HEK293 (cell line): ENCODE measurements at regions not wholly inside any gene's neighbourhood (a gene's known extent, or its start where the extent isn't known, plus 50 kb on each side); places are given as distances from the start of the nearest gene placed in this dataset.

ENCODE experiments used
- CTCF ChIA-PET: fragments of 350-600 bp; formaldehyde crosslinking; extraction: SDS; loops from one replicate; lab custom pipeline; 2021; ENCODE audit warnings: antibody characterized with exemption; lab: Yijun Ruan, JAX
- POLR2A ChIA-PET: fragments of 300-600 bp; formaldehyde crosslinking; extraction: SDS; loops from one replicate; lab custom pipeline; 2020; ENCODE audit warnings: antibody characterized with exemption, inconsistent platforms; lab: Yijun Ruan, JAX
- H3K27ac ChIP-seq: fragments of 200-500 bp; sonication (Bioruptor generic); 2 replicates; pipeline ENCODE4 v1.5.1; 2014; ENCODE audit warnings: low read depth, low read length, control low read depth, inconsistent platforms; ENCODE audit errors: extremely low read depth
- H3K36me3 ChIP-seq, 2 experiments: fragments of 200-500 bp in 1 of 2; sonication (Bioruptor generic) in 1 of 2; 1 replicate in 1 of 2; 2 replicates in 1 of 2; pipeline ENCODE4 v1.5.1; 2014 to 2017; ENCODE audit warnings: inconsistent platforms in 2 of 2, low read length in 2 of 2; ENCODE audit not compliant: control insufficient read depth in 2 of 2, insufficient read depth in 1 of 2
- H3K4me1 ChIP-seq: fragments of 200-500 bp; sonication (Bioruptor generic); 2 replicates; pipeline ENCODE4 v1.5.1; 2014; ENCODE audit warnings: mild to moderate bottlenecking, low read length, inconsistent platforms; ENCODE audit not compliant: control insufficient read depth, insufficient read depth
- H3K4me3 ChIP-seq: 2 replicates; pipeline ENCODE4 v1.5.1; 2011; ENCODE audit warnings: low read depth, mild to moderate bottlenecking, control low read depth, low read length, moderate library complexity
- H3K9me3 ChIP-seq: fragments of 200-500 bp; sonication (Bioruptor generic); 2 replicates; pipeline ENCODE4 v1.5.1; 2014; ENCODE audit warnings: low read depth, low read length, inconsistent platforms; ENCODE audit not compliant: control insufficient read depth, insufficient read depth
- KLF10 ChIP-seq: fragments of 450-650 bp; IDR thresholded peaks from 2 replicates; pipeline ENCODE4 v1.5.1; 2018; ENCODE audit warnings: missing biosample characterization, mild to moderate bottlenecking, missing genetic modification characterization
- MYNN ChIP-seq: fragments of 450-650 bp; formaldehyde crosslinking; IDR thresholded peaks from 2 replicates; pipeline ENCODE4 v1.5.1; 2016; ENCODE audit warnings: missing biosample characterization, missing genetic modification characterization, borderline replicate concordance
- OSR2 ChIP-seq: fragments of 450-650 bp; formaldehyde crosslinking; IDR thresholded peaks from 2 replicates; pipeline ENCODE4 v1.5.1; 2016; ENCODE audit warnings: missing biosample characterization, missing genetic modification characterization
- SALL2 ChIP-seq: fragments of 450-650 bp; formaldehyde crosslinking; IDR thresholded peaks from 2 replicates; pipeline ENCODE4 v1.5.0; 2017; ENCODE audit warnings: missing biosample characterization, mild to moderate bottlenecking, missing genetic modification characterization, borderline replicate concordance
- SETDB1 ChIP-seq: IDR thresholded peaks from one replicate; pipeline ENCODE4 v1.6.1; 2017; ENCODE audit warnings: mild to moderate bottlenecking, low read length, moderate library complexity, mixed read lengths; ENCODE audit not compliant: insufficient read length
- TRIM28 ChIP-seq: IDR thresholded peaks from 2 replicates; pipeline ENCODE4 v1.6.1; 2011; ENCODE audit warnings: low read length, control low read depth, borderline replicate concordance
- ZBTB20 ChIP-seq: fragments of 450-650 bp; formaldehyde crosslinking; IDR thresholded peaks from 2 replicates; pipeline ENCODE4 v1.5.1; 2016; ENCODE audit warnings: missing biosample characterization, missing genetic modification characterization
- ZFP41 ChIP-seq: fragments of 450-650 bp; formaldehyde crosslinking; IDR thresholded peaks from 2 replicates; pipeline ENCODE4 v1.5.1; 2016; ENCODE audit warnings: missing biosample characterization, missing genetic modification characterization, borderline replicate concordance
- ZNF169 ChIP-seq: fragments of 450-650 bp; formaldehyde crosslinking; IDR thresholded peaks from 2 replicates; pipeline ENCODE4 v1.5.1; 2016; ENCODE audit warnings: missing biosample characterization, missing genetic modification characterization
- ZNF239 ChIP-seq: fragments of 450-650 bp; formaldehyde crosslinking; IDR thresholded peaks from 2 replicates; pipeline ENCODE4 v1.5.1; 2016; ENCODE audit warnings: missing biosample characterization, missing genetic modification characterization
- ZNF394 ChIP-seq: fragments of 450-650 bp; formaldehyde crosslinking; IDR thresholded peaks from 2 replicates; pipeline ENCODE4 v1.5.1; 2016; ENCODE audit warnings: missing biosample characterization, missing genetic modification characterization, mild to moderate bottlenecking, moderate library complexity, borderline replicate concordance
- ZNF544 ChIP-seq: fragments of 450-650 bp; formaldehyde crosslinking; IDR thresholded peaks from 2 replicates; pipeline ENCODE4 v1.5.0; 2017; ENCODE audit warnings: missing biosample characterization, missing genetic modification characterization
- ZNF549 ChIP-seq: fragments of 450-650 bp; IDR thresholded peaks from 2 replicates; pipeline ENCODE4 v1.5.1; 2018; ENCODE audit warnings: missing biosample characterization, missing genetic modification characterization, mild to moderate bottlenecking, inconsistent platforms, moderate library complexity
- ZNF670 ChIP-seq: fragments of 450-650 bp; formaldehyde crosslinking; IDR thresholded peaks from 2 replicates; pipeline ENCODE4 v1.5.1; 2016; ENCODE audit warnings: missing biosample characterization, missing genetic modification characterization, low read depth
- ZSCAN16 ChIP-seq: fragments of 450-650 bp; formaldehyde crosslinking; IDR thresholded peaks from 2 replicates; pipeline ENCODE4 v1.5.1; 2016; ENCODE audit warnings: missing biosample characterization, missing genetic modification characterization
- TF ChIP-seq, protein P1 (sequence below): fragments of 450-650 bp; IDR thresholded peaks from 2 replicates; pipeline ENCODE4 v1.5.1; 2018; ENCODE audit warnings: missing biosample characterization, mild to moderate bottlenecking, missing genetic modification characterization
- TF ChIP-seq, protein P2 (sequence below): fragments of 450-650 bp; formaldehyde crosslinking; IDR thresholded peaks from 2 replicates; pipeline ENCODE4 v1.5.1; 2016; ENCODE audit warnings: missing biosample characterization, missing genetic modification characterization
- TF ChIP-seq, protein P3 (sequence below): fragments of 450-650 bp; formaldehyde crosslinking; IDR thresholded peaks from 2 replicates; pipeline ENCODE4 v1.5.1; 2016; ENCODE audit warnings: missing biosample characterization, missing genetic modification characterization, borderline replicate concordance
- TF ChIP-seq, protein P4 (sequence below): fragments of 450-650 bp; formaldehyde crosslinking; IDR thresholded peaks from 2 replicates; pipeline ENCODE4 v1.5.1; 2017; ENCODE audit warnings: missing biosample characterization, missing genetic modification characterization
- TF ChIP-seq, protein P5 (sequence below): fragments of 450-650 bp; formaldehyde crosslinking; IDR thresholded peaks from 2 replicates; pipeline ENCODE4 v1.5.1; 2016; ENCODE audit warnings: missing biosample characterization, missing genetic modification characterization

DNA sequence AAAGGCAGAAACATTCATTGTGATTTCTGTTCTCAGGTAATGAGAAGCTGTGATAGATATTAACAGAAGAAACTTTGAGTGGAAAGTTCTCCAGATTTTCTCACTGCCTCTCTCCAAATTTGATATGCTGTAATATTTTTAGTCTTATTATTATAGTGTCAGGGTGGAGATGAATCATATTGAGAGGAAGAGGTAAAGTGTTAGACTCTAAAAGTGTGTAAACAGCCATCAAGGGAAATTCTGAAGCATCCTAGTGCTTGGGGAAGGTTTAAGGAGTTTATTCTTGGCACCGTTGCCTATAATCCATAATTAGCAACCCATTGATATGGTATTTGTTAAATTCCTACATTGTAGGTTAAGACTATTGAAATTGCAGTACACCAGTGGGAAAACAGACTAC lies 104.7 kb upstream of the NABP1 start:
- Histone ChIP-seq H3K36me3 (no peaks in the 10 kb centered on the region), H3K4me1 (no peaks in the 10 kb centered on the region; the same call in 1 of the 2 replicates), H3K4me3 (no peak overlapping the region), H3K9me3 (no peaks in the 10 kb centered on the region), H3K27ac (no peak overlapping the region)
- no peak for TF ChIP-seq KLF10 (tag by site-specific recombination)
- no peak for TF ChIP-seq OSR2 (tag by site-specific recombination)
- TF ChIP-seq, protein P1, sequence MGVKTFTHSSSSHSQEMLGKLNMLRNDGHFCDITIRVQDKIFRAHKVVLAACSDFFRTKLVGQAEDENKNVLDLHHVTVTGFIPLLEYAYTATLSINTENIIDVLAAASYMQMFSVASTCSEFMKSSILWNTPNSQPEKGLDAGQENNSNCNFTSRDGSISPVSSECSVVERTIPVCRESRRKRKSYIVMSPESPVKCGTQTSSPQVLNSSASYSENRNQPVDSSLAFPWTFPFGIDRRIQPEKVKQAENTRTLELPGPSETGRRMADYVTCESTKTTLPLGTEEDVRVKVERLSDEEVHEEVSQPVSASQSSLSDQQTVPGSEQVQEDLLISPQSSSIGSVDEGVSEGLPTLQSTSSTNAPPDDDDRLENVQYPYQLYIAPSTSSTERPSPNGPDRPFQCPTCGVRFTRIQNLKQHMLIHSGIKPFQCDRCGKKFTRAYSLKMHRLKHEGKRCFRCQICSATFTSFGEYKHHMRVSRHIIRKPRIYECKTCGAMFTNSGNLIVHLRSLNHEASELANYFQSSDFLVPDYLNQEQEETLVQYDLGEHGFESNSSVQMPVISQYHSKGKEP: no peak
- no peak for TF ChIP-seq MYNN
- TF ChIP-seq, protein P2, sequence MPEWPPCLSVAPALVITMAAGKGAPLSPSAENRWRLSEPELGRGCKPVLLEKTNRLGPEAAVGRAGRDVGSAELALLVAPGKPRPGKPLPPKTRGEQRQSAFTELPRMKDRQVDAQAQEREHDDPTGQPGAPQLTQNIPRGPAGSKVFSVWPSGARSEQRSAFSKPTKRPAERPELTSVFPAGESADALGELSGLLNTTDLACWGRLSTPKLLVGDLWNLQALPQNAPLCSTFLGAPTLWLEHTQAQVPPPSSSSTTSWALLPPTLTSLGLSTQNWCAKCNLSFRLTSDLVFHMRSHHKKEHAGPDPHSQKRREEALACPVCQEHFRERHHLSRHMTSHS (tag by site-specific recombination): no peak
- TF ChIP-seq ZNF394 (tag by site-specific recombination): no peak
- TF ChIP-seq ZNF169 (tag by site-specific recombination): no peak
- TF ChIP-seq ZBTB20 (tag by site-specific recombination): no peak
- TF ChIP-seq SETDB1: no peak
- no peak for TF ChIP-seq ZNF549
- TF ChIP-seq, protein P3, sequence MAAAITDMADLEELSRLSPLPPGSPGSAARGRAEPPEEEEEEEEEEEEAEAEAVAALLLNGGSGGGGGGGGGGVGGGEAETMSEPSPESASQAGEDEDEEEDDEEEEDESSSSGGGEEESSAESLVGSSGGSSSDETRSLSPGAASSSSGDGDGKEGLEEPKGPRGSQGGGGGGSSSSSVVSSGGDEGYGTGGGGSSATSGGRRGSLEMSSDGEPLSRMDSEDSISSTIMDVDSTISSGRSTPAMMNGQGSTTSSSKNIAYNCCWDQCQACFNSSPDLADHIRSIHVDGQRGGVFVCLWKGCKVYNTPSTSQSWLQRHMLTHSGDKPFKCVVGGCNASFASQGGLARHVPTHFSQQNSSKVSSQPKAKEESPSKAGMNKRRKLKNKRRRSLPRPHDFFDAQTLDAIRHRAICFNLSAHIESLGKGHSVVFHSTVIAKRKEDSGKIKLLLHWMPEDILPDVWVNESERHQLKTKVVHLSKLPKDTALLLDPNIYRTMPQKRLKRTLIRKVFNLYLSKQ (tag by site-specific recombination): no peak
- TF ChIP-seq, protein P4, sequence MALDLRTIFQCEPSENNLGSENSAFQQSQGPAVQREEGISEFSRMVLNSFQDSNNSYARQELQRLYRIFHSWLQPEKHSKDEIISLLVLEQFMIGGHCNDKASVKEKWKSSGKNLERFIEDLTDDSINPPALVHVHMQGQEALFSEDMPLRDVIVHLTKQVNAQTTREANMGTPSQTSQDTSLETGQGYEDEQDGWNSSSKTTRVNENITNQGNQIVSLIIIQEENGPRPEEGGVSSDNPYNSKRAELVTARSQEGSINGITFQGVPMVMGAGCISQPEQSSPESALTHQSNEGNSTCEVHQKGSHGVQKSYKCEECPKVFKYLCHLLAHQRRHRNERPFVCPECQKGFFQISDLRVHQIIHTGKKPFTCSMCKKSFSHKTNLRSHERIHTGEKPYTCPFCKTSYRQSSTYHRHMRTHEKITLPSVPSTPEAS: no peak
- TF ChIP-seq ZFP41: no peak
- no peak for TF ChIP-seq ZSCAN16 (tag by site-specific recombination)
- TF ChIP-seq ZNF544 (tag by site-specific recombination): no peak
- TF ChIP-seq SALL2 (tag by site-specific recombination): no peak
- no peak for TF ChIP-seq TRIM28
- CTCF ChIA-PET: interaction anchor here (1.0 to 2.5 kb wide), 3 partner anchors 104 to 589 kb away, joined by 3 to 8 read pairs (median 5); partner anchors contain the start of gene NABP1
- POLR2A ChIA-PET: no interaction called here

DNA sequence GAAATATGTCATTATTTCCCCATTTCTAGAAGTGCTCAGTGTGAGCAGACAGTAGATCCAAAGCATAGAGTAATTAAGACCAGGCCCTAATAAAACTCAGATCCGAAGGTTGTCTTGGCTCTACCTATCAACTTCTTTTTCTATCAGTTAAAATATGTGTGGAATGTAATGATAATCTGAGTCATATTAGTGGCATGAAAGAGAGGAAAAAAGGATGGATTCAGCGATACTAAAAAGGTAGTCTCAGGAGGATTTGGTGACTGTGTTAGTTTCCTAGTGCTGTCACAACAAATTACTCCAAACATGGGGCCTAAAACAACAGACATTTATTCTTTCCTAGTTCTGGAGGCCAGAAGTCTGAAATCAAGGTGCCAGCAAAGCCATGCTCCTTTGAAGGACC lies 103.7 kb upstream of the NABP1 start:
- no peak overlapping the region for H3K27ac ChIP-seq
- TF ChIP-seq, protein P5, sequence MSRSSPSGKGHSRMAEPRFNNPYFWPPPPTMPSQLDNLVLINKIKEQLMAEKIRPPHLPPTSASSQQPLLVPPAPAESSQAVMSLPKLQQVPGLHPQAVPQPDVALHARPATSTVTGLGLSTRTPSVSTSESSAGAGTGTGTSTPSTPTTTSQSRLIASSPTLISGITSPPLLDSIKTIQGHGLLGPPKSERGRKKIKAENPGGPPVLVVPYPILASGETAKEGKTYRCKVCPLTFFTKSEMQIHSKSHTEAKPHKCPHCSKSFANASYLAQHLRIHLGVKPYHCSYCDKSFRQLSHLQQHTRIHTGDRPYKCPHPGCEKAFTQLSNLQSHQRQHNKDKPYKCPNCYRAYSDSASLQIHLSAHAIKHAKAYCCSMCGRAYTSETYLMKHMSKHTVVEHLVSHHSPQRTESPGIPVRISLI (tag by site-specific recombination): no peak
- TF ChIP-seq ZNF239 (tag by site-specific recombination) (no peak), ZNF670 (tag by site-specific recombination) (no peak)
- TF ChIP-seq, all 188 proteins: peak for 0
- H3K9me3 ChIP-seq: no peaks in the 10 kb centered on the region
- H3K4me1 ChIP-seq: no peaks in the 10 kb centered on the region; the same call in 1 of the 2 replicates
- H3K4me3 ChIP-seq: no peak overlapping the region
- no peaks in the 10 kb centered on the region for H3K36me3 ChIP-seq
- ChIA-PET CTCF (interaction anchor here (0.6 to 1.2 kb wide), 5 partner anchors 8 to 238 kb away, joined by 3 to 5 read pairs (median 4); no protein-coding TSS in a partner anchor), POLR2A (interaction anchor here (2.0 kb wide), 1 partner anchor 103 kb away, joined by 7 read pairs; the partner anchor contains the start of gene NABP1)
